ENCODE measurements at regions not wholly inside any gene's neighbourhood (a gene's known extent, or its start where the extent isn't known, plus 50 kb on each side); places are given as distances from the start of the nearest gene placed in this dataset.
"Not testable (repeated sequence)": the region's sequence is repeated elsewhere in the genome, so short reads cannot be mapped to it uniquely, and the experiment has no call there.

- DNase-seq: no peak
Observed at GRCh38 chr2:226187616-226188015, 612.0 kb downstream of the IRS1 start.

- DNase-seq: no peak
Observed at GRCh38 chr2:226187156-226187555, 612.5 kb downstream of the IRS1 start.

GRCh38 chr2:226185616-226186211 lies 613.9 kb downstream of the IRS1 start:
- peak in 2 of 14 donors; percentile 4 to 9 for DNase-seq

- no peak for DNase-seq
Observed at GRCh38 chr2:226184940-226185615, 614.5 kb downstream of the IRS1 start.

GRCh38 chr2:226184540-226184939 lies 615.1 kb downstream of the IRS1 start:
- DNase-seq: no peak

- no peak for DNase-seq
Observed at GRCh38 chr2:226183550-226183949, 616.1 kb downstream of the IRS1 start.

- no peak for DNase-seq
Observed at GRCh38 chr2:226183033-226183432, 616.6 kb downstream of the IRS1 start.

GRCh38 chr2:226181909-226182308 lies 617.7 kb downstream of the IRS1 start:
- DNase-seq: no peak

- DNase-seq: no peak
Observed at GRCh38 chr2:226180281-226180884, 619.2 kb downstream of the IRS1 start.

- DNase-seq: no peak
Observed at GRCh38 chr2:226179010-226179409, 620.6 kb downstream of the IRS1 start.

GRCh38 chr2:226176283-226176984 lies 623.2 kb downstream of the IRS1 start:
- no peak for DNase-seq

GRCh38 chr2:226174390-226174789 lies 625.2 kb downstream of the IRS1 start:
- no peak for DNase-seq

GRCh38 chr2:226172939-226173338 lies 626.7 kb downstream of the IRS1 start:
- DNase-seq: no peak

GRCh38 chr2:226172309-226172708 lies 627.3 kb downstream of the IRS1 start:
- no peak for DNase-seq

GRCh38 chr2:226169751-226170581 lies 629.7 kb downstream of the IRS1 start:
- no peak for DNase-seq

- DNase-seq: no peak
Observed at GRCh38 chr2:226168496-226169160, 631.0 kb downstream of the IRS1 start.

- DNase-seq: no peak
Observed at GRCh38 chr2:226164512-226164911, 635.1 kb downstream of the IRS1 start.

- DNase-seq: not testable (repeated sequence)
Observed at GRCh38 chr2:226160617-226161016, 639.0 kb downstream of the IRS1 start.

- no peak for DNase-seq
Observed at GRCh38 chr2:226159875-226160479, 639.6 kb downstream of the IRS1 start.

GRCh38 chr2:226158940-226159339 lies 640.7 kb downstream of the IRS1 start:
- DNase-seq: no peak

- DNase-seq: no peak
Observed at GRCh38 chr2:226158229-226158628, 641.4 kb downstream of the IRS1 start.

All from C1 segment of cervical spinal cord (tissue), 14 donors.